ENCODE measurements at regions not wholly inside any gene's neighbourhood (a gene's known extent, or its start where the extent isn't known, plus 50 kb on each side); places are given as distances from the start of the nearest gene placed in this dataset.

DNA sequence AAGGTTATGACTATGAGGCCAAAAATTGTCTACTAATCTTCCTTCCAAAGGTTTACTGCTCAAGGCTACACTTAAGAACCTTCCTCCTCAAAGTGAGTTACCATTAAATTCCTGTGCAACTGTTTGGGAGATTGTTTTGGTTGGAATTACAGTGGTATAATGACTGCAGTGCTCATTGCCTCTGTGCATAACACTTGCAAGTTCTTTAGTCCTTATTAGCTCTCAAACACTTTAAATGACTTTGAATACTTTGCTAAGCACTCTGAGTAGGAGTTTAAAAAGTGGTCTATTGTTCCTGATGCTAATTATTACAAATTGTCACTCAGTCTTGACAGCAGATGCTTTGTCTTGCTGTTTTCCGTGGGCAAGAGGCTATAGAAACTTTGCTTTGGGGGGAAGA is 422.8 kb upstream of the PABPC4L start:
- no peak for TF ChIP-seq CEBPB (IDR thresholded peaks at IDR 0.05)
- no peak for TF ChIP-seq MAX (IDR thresholded peaks at IDR 0.05)
- no peak for TF ChIP-seq FOXM1 (IDR thresholded peaks at IDR 0.05; ENCODE audit: borderline replicate concordance, low read depth)
- no peak for TF ChIP-seq CREB1 (IDR thresholded peaks at IDR 0.05; ENCODE audit: low read depth)
- TF ChIP-seq TCF12 (IDR thresholded peaks at IDR 0.05; ENCODE audit: low read depth): no peak
- no peak for TF ChIP-seq ZBTB7A (IDR thresholded peaks at IDR 0.05; ENCODE audit: low read depth)
- TF ChIP-seq TAF1 (IDR thresholded peaks at IDR 0.05; ENCODE audit: low read depth): no peak
- no peak for TF ChIP-seq RAD21 (IDR thresholded peaks at IDR 0.05; ENCODE audit: low read depth)

DNA sequence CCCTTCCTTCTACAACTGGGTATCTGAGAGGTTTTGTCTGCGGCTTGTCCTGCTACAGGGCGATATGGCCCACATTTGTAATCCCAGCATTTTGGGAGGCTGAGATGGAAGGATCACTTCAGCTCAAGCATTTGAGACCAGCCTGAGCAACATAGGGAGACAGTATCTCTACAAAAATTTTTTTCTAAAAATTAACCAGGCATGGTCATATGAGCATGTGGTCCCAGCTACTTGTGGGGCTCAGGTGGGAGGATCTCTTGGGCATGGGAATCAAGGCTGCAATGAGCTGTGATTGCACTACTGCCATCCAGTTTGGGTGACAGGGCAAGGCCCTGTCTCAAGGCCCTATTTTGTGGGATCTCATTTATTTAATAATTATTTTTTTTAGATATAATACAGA is 420.6 kb upstream of the PABPC4L start:
- TF ChIP-seq CEBPB (IDR thresholded peaks at IDR 0.05) (no peak), FOXM1 (IDR thresholded peaks at IDR 0.05; ENCODE audit: borderline replicate concordance, low read depth) (no peak), EP300 (IDR thresholded peaks at IDR 0.05; ENCODE audit: borderline replicate concordance) (no peak), CREB1 (IDR thresholded peaks at IDR 0.05; ENCODE audit: low read depth) (no peak)

DNA sequence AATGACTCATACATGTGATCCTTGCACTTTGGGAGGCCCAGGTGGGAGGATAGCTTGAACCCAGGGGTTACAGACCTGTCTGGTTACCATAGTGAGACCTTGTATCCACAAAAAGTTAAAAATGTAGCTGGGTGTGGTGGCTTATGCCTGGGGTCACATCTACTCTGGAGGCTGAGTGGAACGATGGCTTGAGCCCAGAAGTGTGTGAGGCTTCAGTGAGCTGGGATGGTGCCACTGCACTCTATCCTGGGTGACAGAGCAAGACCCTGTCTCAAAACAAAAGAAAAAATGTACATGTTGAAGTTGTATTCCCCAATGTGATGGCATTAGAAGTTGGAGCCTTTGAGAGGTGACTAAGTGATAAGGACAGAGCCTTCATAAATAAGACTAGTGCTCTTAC is 409.4 kb upstream of the PABPC4L start:
- TF ChIP-seq TEAD4 (IDR thresholded peaks at IDR 0.05) (no peak), MAX (IDR thresholded peaks at IDR 0.05) (no peak), RAD21 (IDR thresholded peaks at IDR 0.05; ENCODE audit: low read depth) (no peak), ZBTB7A (IDR thresholded peaks at IDR 0.05; ENCODE audit: low read depth) (no peak), CREB1 (IDR thresholded peaks at IDR 0.05; ENCODE audit: low read depth) (no peak), EGR1 (IDR thresholded peaks at IDR 0.05) (no peak), EP300 (IDR thresholded peaks at IDR 0.05; ENCODE audit: borderline replicate concordance) (no peak), REST (IDR thresholded peaks at IDR 0.05; ENCODE audit: low read depth) (no peak), NFIC (IDR thresholded peaks at IDR 0.05) (no peak), TAF1 (IDR thresholded peaks at IDR 0.05; ENCODE audit: low read depth) (no peak), YY1 (IDR thresholded peaks at IDR 0.05; ENCODE audit: low read depth) (no peak), CEBPB (IDR thresholded peaks at IDR 0.05) (no peak)
- TF ChIP-seq, protein P1, sequence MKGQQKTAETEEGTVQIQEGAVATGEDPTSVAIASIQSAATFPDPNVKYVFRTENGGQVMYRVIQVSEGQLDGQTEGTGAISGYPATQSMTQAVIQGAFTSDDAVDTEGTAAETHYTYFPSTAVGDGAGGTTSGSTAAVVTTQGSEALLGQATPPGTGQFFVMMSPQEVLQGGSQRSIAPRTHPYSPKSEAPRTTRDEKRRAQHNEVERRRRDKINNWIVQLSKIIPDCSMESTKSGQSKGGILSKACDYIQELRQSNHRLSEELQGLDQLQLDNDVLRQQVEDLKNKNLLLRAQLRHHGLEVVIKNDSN (IDR thresholded peaks at IDR 0.05): no peak

- TF ChIP-seq MAX (IDR thresholded peaks at IDR 0.05) (no peak), RAD21 (IDR thresholded peaks at IDR 0.05; ENCODE audit: low read depth) (no peak), CEBPB (IDR thresholded peaks at IDR 0.05) (no peak), TCF12 (IDR thresholded peaks at IDR 0.05; ENCODE audit: low read depth) (no peak), YY1 (IDR thresholded peaks at IDR 0.05; ENCODE audit: low read depth) (no peak), EGR1 (IDR thresholded peaks at IDR 0.05) (no peak), ZBTB7A (IDR thresholded peaks at IDR 0.05; ENCODE audit: low read depth) (no peak), FOXM1 (IDR thresholded peaks at IDR 0.05; ENCODE audit: borderline replicate concordance, low read depth) (no peak)
- TF ChIP-seq, protein P1 (IDR thresholded peaks at IDR 0.05): no peak
Measured at GRCh38 chr4:134610172-134610571, 408.6 kb upstream of the PABPC4L start.

GRCh38 chr4:134601706-134602105 is 400.1 kb upstream of the PABPC4L start:
- TF ChIP-seq REST (IDR thresholded peaks at IDR 0.05; ENCODE audit: low read depth): no peak
- no peak for TF ChIP-seq TEAD4 (IDR thresholded peaks at IDR 0.05)
- no peak for TF ChIP-seq MAX (IDR thresholded peaks at IDR 0.05)
- no peak for TF ChIP-seq NFIC (IDR thresholded peaks at IDR 0.05)
- no peak for TF ChIP-seq YY1 (IDR thresholded peaks at IDR 0.05; ENCODE audit: low read depth)
- no peak for TF ChIP-seq TAF1 (IDR thresholded peaks at IDR 0.05; ENCODE audit: low read depth)
- TF ChIP-seq, protein P1 (IDR thresholded peaks at IDR 0.05): no peak
- TF ChIP-seq FOXM1 (IDR thresholded peaks at IDR 0.05; ENCODE audit: borderline replicate concordance, low read depth): no peak
- no peak for TF ChIP-seq EP300 (IDR thresholded peaks at IDR 0.05; ENCODE audit: borderline replicate concordance)
- TF ChIP-seq ZBTB7A (IDR thresholded peaks at IDR 0.05; ENCODE audit: low read depth): no peak
- no peak for TF ChIP-seq CREB1 (IDR thresholded peaks at IDR 0.05; ENCODE audit: low read depth)
- TF ChIP-seq TCF12 (IDR thresholded peaks at IDR 0.05; ENCODE audit: low read depth): no peak
- TF ChIP-seq EGR1 (IDR thresholded peaks at IDR 0.05): no peak
- no peak for TF ChIP-seq RAD21 (IDR thresholded peaks at IDR 0.05; ENCODE audit: low read depth)
- no peak for TF ChIP-seq CEBPB (IDR thresholded peaks at IDR 0.05)
